IMR-90 (cell line): ENCODE measurements at regions not wholly inside any gene's neighbourhood (a gene's known extent, or its start where the extent isn't known, plus 50 kb on each side); places are given as distances from the start of the nearest gene placed in this dataset.

ENCODE experiments used
- ATAC-seq: fragments of 200-7000 bp; cut with Tn5 transposase; 2 replicates; pipeline ENCODE4 v1.9.1; 2020; ENCODE audit warnings: low read depth, mild to moderate bottlenecking, moderate library complexity
- BruUV-seq: library from RNA; stranded (reverse); fragments of 400-500 nt; replicated peaks from 2 replicates; lab custom pipeline; 2021; lab: Mats Ljungman, UMichigan
- CTCF ChIA-PET: fragments of 300-600 bp; formaldehyde crosslinking; extraction: SDS; loops from one replicate; lab custom pipeline; 2021; ENCODE audit warnings: antibody characterized with exemption; lab: Yijun Ruan, JAX
- POLR2A ChIA-PET: fragments of 300-600 bp; sonication (Branson Sonifier 250); formaldehyde crosslinking; loops from one replicate; lab custom pipeline; 2022; ENCODE audit warnings: antibody characterized with exemption; ENCODE audit not compliant: unreplicated experiment; lab: Charles Lee
- DNase-seq: peaks from one replicate; pipeline ENCODE4 v3.0.0; 2013
- H2AFZ ChIP-seq: replicated peaks from 2 replicates; pipeline ENCODE3; 2013; ENCODE audit warnings: low read length, mild to moderate bottlenecking; ENCODE audit not compliant: poor library complexity
- H2AK5ac ChIP-seq: 2 replicates; pipeline ENCODE4 v1.6.1; 2013; ENCODE audit warnings: low read depth, low read length, inconsistent platforms
- H2AK9ac ChIP-seq: replicated peaks from 2 replicates; pipeline ENCODE3; 2013; ENCODE audit warnings: mild to moderate bottlenecking, low read depth, low read length, moderate library complexity; ENCODE audit not compliant: poor library complexity
- H2BK120ac ChIP-seq: 2 replicates; pipeline ENCODE4 v1.6.1; 2013; ENCODE audit warnings: low read depth, low read length, inconsistent platforms
- H2BK15ac ChIP-seq: 3 replicates; pipeline ENCODE4 v1.6.1; 2013; ENCODE audit warnings: low read depth, low read length, inconsistent platforms
- H2BK20ac ChIP-seq: 2 replicates; pipeline ENCODE4 v1.6.1; 2013; ENCODE audit warnings: low read depth, mild to moderate bottlenecking, inconsistent platforms, low read length, moderate library complexity
- H2BK5ac ChIP-seq: 2 replicates; pipeline ENCODE4 v1.6.1; 2013; ENCODE audit warnings: mild to moderate bottlenecking, low read depth, low read length, inconsistent platforms; ENCODE audit not compliant: poor library complexity, severe bottlenecking
- H3K14ac ChIP-seq: replicated peaks from 2 replicates; pipeline ENCODE4 v1.6.1; 2013; ENCODE audit warnings: low read depth, low read length, inconsistent platforms
- H3K18ac ChIP-seq: 2 replicates; pipeline ENCODE4 v1.6.1; 2013; ENCODE audit warnings: low read depth, low read length, control low read depth
- H3K23ac ChIP-seq: 2 replicates; pipeline ENCODE4 v1.6.1; 2013; ENCODE audit warnings: low read depth, low read length, inconsistent platforms
- H3K27ac ChIP-seq: 2 replicates; pipeline ENCODE4 v1.5.1; 2013; ENCODE audit warnings: mild to moderate bottlenecking, control low read depth, low read length; ENCODE audit not compliant: insufficient read depth
- H3K27me3 ChIP-seq: 2 replicates; pipeline ENCODE4 v1.6.1; 2013; ENCODE audit warnings: low read length; ENCODE audit not compliant: control insufficient read depth, insufficient read depth
- H3K36me3 ChIP-seq: 2 replicates; pipeline ENCODE4 v1.6.1; 2013; ENCODE audit warnings: low read length, mixed read lengths; ENCODE audit not compliant: control insufficient read depth, insufficient read depth
- H3K4ac ChIP-seq: 2 replicates; pipeline ENCODE4 v1.6.1; 2013; ENCODE audit warnings: low read depth, low read length, inconsistent platforms
- H3K4me1 ChIP-seq: 2 replicates; pipeline ENCODE4 v1.6.1; 2013; ENCODE audit warnings: low read length, mixed read lengths; ENCODE audit not compliant: control insufficient read depth, insufficient read depth
- H3K4me2 ChIP-seq: 2 replicates; pipeline ENCODE4 v1.6.1; 2013; ENCODE audit warnings: low read depth, mild to moderate bottlenecking, control low read depth, low read length, moderate library complexity
- H3K4me3 ChIP-seq: 2 replicates; pipeline ENCODE4 v1.5.1; 2013; ENCODE audit warnings: low read depth, mild to moderate bottlenecking, control low read depth, low read length, moderate library complexity; ENCODE audit not compliant: insufficient read depth
- H3K56ac ChIP-seq: 2 replicates; pipeline ENCODE4 v1.6.1; 2013; ENCODE audit warnings: low read length, inconsistent platforms; ENCODE audit not compliant: insufficient read depth; ENCODE audit errors: extremely low read depth
- H3K79me1 ChIP-seq, 2 experiments: 2 replicates each; pipeline ENCODE4 v1.6.1; 2013; ENCODE audit warnings: low read length in 2 of 2, inconsistent platforms in 1 of 2, low read depth in 1 of 2
- H3K9ac ChIP-seq: 2 replicates; pipeline ENCODE4 v1.6.1; 2013; ENCODE audit warnings: low read depth, low read length, control low read depth
- H3K9me1 ChIP-seq: 2 replicates; pipeline ENCODE4 v1.6.1; 2013; ENCODE audit warnings: low read length, inconsistent platforms; ENCODE audit not compliant: insufficient read depth
- H3K9me3 ChIP-seq: 2 replicates; pipeline ENCODE4 v1.6.1; 2013; ENCODE audit warnings: low read length; ENCODE audit not compliant: control insufficient read depth, insufficient read depth
- H4K20me1 ChIP-seq: 2 replicates; pipeline ENCODE4 v1.6.1; 2013; ENCODE audit warnings: low read length, inconsistent platforms; ENCODE audit not compliant: insufficient read depth
- H4K5ac ChIP-seq: 2 replicates; pipeline ENCODE4 v1.6.1; 2013; ENCODE audit warnings: mild to moderate bottlenecking, low read depth, low read length, control low read depth
- H4K8ac ChIP-seq, 2 experiments: 2 replicates each; pipeline ENCODE4 v1.6.1; 2013; ENCODE audit warnings: low read depth in 2 of 2, low read length in 2 of 2, control low read depth in 1 of 2, inconsistent platforms in 1 of 2
- H4K91ac ChIP-seq: 2 replicates; pipeline ENCODE4 v1.6.1; 2013; ENCODE audit warnings: low read depth, low read length, inconsistent platforms; ENCODE audit not compliant: insufficient read depth
- CHD1 ChIP-seq: IDR thresholded peaks from 2 replicates; pipeline ENCODE4 v1.6.1; 2012; ENCODE audit warnings: low read depth, low read length, improper control_type of control experiment
- CTCF ChIP-seq: conservative IDR thresholded peaks from 2 replicates; pipeline ENCODE4 v1.5.1; 2012; ENCODE audit warnings: mild to moderate bottlenecking, low read depth, low read length, improper control_type of control experiment
- FOS ChIP-seq: fragments of 150-350 bp; IDR thresholded peaks from 2 replicates; pipeline ENCODE4 v1.6.1; 2016; ENCODE audit warnings: low read depth, low read length
- WGBS, 2 experiments: methylation state at CpG; one replicate each; pipeline versions ENCODE4 v1.1.5 to v1.1.7; 2013; ENCODE audit warnings: missing lambda C conversion rate in 2 of 2; ENCODE audit not compliant: insufficient read length in 1 of 2; ENCODE audit errors: extremely low coverage in 2 of 2; 5-methylcytosine and 5-hydroxymethylcytosine counted together
- dilution Hi-C: fragments of 300-500 bp; cut with HindIII; formaldehyde crosslinking; loops from one replicate; pipeline ENCODE4 v1.14.3; 2018; ENCODE audit warnings: low sequenced_read_pairs; ENCODE audit not compliant: unreplicated experiment
- in situ Hi-C: fragments of 300-500 bp; cut with MboI; formaldehyde crosslinking; loops from 3 replicates; pipeline ENCODE4 v1.14.3; 2019; ENCODE audit warnings: low sequenced_read_pairs, inconsistent platforms, mixed read lengths
- intact Hi-C: fragments of 100-400 bp; cut with micrococcal nuclease; formaldehyde crosslinking; loops from 2 replicates; pipeline ENCODE4 v1.10.0; 2022

DNA sequence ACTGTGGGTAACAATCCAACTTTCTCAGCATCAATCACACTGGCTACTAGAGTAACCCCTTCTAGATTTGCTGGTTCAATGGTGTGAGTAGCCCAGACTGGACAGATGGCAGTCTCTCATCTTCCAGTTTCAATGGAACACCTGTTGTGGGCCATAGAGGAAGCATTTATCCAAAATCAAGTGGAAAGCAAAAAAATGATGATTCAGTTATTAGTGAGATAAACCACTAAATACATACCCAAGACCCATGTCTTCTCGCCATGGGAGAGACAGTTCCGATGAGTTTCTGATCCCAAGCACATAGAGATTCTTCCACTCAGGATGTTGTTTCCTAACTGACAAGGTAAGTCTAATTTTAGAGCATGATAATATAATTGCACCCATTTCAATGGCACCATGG is 194.0 kb downstream of the IRS1 start:
- H3K56ac ChIP-seq = no peak overlapping the region
- TF ChIP-seq CTCF (no peak), FOS (no peak), CHD1 (no peak)
- H2BK5ac ChIP-seq = no peak overlapping the region
- no peak overlapping the region for H4K8ac ChIP-seq
- H2BK20ac ChIP-seq = no peak overlapping the region
- H3K4me3 ChIP-seq = no peak overlapping the region
- no peak overlapping the region for H4K91ac ChIP-seq
- H3K36me3 ChIP-seq = no peaks in the 10 kb centered on the region
- H2AK9ac ChIP-seq = no peak overlapping the region
- no peak overlapping the region for H3K18ac ChIP-seq
- no peaks in the 10 kb centered on the region for H3K9me3 ChIP-seq
- DNase-seq (no peak), ATAC-seq (no peak)
- no peak overlapping the region for H2BK120ac ChIP-seq
- H3K23ac ChIP-seq = no peak overlapping the region
- H2AK5ac ChIP-seq = no peak overlapping the region
- ChIA-PET POLR2A (no interaction called here), CTCF (no interaction called here)
- H2BK15ac ChIP-seq = no peak overlapping the region
- H4K20me1 ChIP-seq = no peaks in the 10 kb centered on the region
- no peak overlapping the region for H3K4me2 ChIP-seq
- no peaks in the 10 kb centered on the region for H3K27me3 ChIP-seq
- dilution Hi-C loops (no loop called here), intact Hi-C loops (no loop called here), in situ Hi-C loops (no loop called here)
- no peak overlapping the region for H4K5ac ChIP-seq
- H3K79me1 ChIP-seq = no peaks in the 10 kb centered on the region
- WGBS, 2 experiments = no CpG with 5 or more reads among the region's 2 CpGs
- H3K4ac ChIP-seq = no peak overlapping the region
- H3K4me1 ChIP-seq = peaks cover 9% of the 10 kb centered on the region
- no peak overlapping the region for H3K9ac ChIP-seq
- no peak overlapping the region for H3K27ac ChIP-seq
- no peak overlapping the region for H2AFZ ChIP-seq
- BruUV-seq = no TSS peak
- no peaks in the 10 kb centered on the region; the same call in 1 of the 2 replicates for H3K9me1 ChIP-seq
- no peak overlapping the region for H3K14ac ChIP-seq
